HepG2 (cell line): ENCODE measurements at regions not wholly inside any gene's neighbourhood (a gene's known extent, or its start where the extent isn't known, plus 50 kb on each side); places are given as distances from the start of the nearest gene placed in this dataset.

Source experiments
- CSRNP1 ChIP-seq: sonication (generic); formaldehyde crosslinking; IDR thresholded peaks from 2 replicates; pipeline ENCODE4 v1.8.1; 2023; ENCODE audit warnings: mild to moderate bottlenecking, missing genetic modification reagents
- ETS1 ChIP-seq: sonication (generic); formaldehyde crosslinking; IDR thresholded peaks from 2 replicates; pipeline ENCODE4 v1.4.0; 2020; ENCODE audit warnings: missing genetic modification reagents
- GZF1 ChIP-seq: sonication (generic); formaldehyde crosslinking; IDR thresholded peaks from 2 replicates; pipeline ENCODE4 v1.5.1; 2020; ENCODE audit warnings: mild to moderate bottlenecking, missing genetic modification reagents
- HDAC1 ChIP-seq: sonication (generic); formaldehyde crosslinking; IDR thresholded peaks from 2 replicates; pipeline ENCODE4 v1.5.1; 2020; ENCODE audit warnings: mild to moderate bottlenecking, missing genetic modification reagents
- IRF2 ChIP-seq: IDR thresholded peaks from 2 replicates; pipeline ENCODE4 v1.6.1; 2018; ENCODE audit warnings: missing genetic modification reagents, missing compliant biosample characterization
- MATR3 ChIP-seq: sonication (generic); formaldehyde crosslinking; IDR thresholded peaks from 2 replicates; pipeline ENCODE4 v1.4.0; 2020; ENCODE audit warnings: missing genetic modification reagents
- MLLT10 ChIP-seq: sonication (generic); formaldehyde crosslinking; IDR thresholded peaks from 2 replicates; pipeline ENCODE4 v1.4.0; 2020; ENCODE audit warnings: missing genetic modification reagents
- MLX ChIP-seq: IDR thresholded peaks from 2 replicates; pipeline ENCODE4 v1.6.1; 2016
- NCOA2 ChIP-seq: sonication (generic); formaldehyde crosslinking; IDR thresholded peaks from 2 replicates; pipeline ENCODE4 v1.8.0; 2022; ENCODE audit warnings: inconsistent platforms
- NR3C1 ChIP-seq: sonication (generic); formaldehyde crosslinking; IDR thresholded peaks from 2 replicates; pipeline ENCODE4 v1.4.0; 2020; ENCODE audit warnings: missing genetic modification reagents
- SRF ChIP-seq: IDR thresholded peaks from 2 replicates; pipeline ENCODE4 v1.6.1; 2011; ENCODE audit warnings: mild to moderate bottlenecking, low read depth, low read length, moderate library complexity
- TRIM24 ChIP-seq: sonication (generic); formaldehyde crosslinking; IDR thresholded peaks from 2 replicates; pipeline ENCODE4 v1.8.0; 2022; ENCODE audit warnings: mild to moderate bottlenecking, missing genetic modification reagents
- YY1 ChIP-seq: IDR thresholded peaks from 2 replicates; pipeline ENCODE4 v1.6.1; 2011; ENCODE audit warnings: low read length, low read depth, moderate library complexity, mild to moderate bottlenecking; ENCODE audit not compliant: insufficient read depth, insufficient replicate concordance
- ZNF17 ChIP-seq: sonication (generic); formaldehyde crosslinking; IDR thresholded peaks from 2 replicates; pipeline ENCODE4 v1.5.0; 2020; ENCODE audit warnings: mild to moderate bottlenecking, missing genetic modification reagents
- ZNF564 ChIP-seq: sonication (generic); formaldehyde crosslinking; IDR thresholded peaks from 2 replicates; pipeline ENCODE4 v1.8.1; 2023; ENCODE audit warnings: mild to moderate bottlenecking, missing genetic modification reagents
- ZNF678 ChIP-seq: sonication (generic); formaldehyde crosslinking; IDR thresholded peaks from 2 replicates; pipeline ENCODE4 v1.4.0; 2020; ENCODE audit warnings: mild to moderate bottlenecking, missing genetic modification reagents
- ZSCAN5A ChIP-seq: sonication (generic); formaldehyde crosslinking; IDR thresholded peaks from 2 replicates; pipeline ENCODE4 v1.8.0; 2022; ENCODE audit warnings: mild to moderate bottlenecking, missing genetic modification reagents, borderline replicate concordance
- TF ChIP-seq, protein P1 (sequence below): sonication (generic); formaldehyde crosslinking; IDR thresholded peaks from 2 replicates; pipeline ENCODE4 v1.4.0; 2020; ENCODE audit warnings: missing genetic modification reagents
- TF ChIP-seq, protein P2 (sequence below): sonication (generic); formaldehyde crosslinking; IDR thresholded peaks from 2 replicates; pipeline ENCODE4 v1.8.0; 2022; ENCODE audit warnings: low read depth, missing genetic modification reagents

- peak; percentile 97 for TF ChIP-seq HDAC1
- TF ChIP-seq YY1, result peak; percentile 77
- peak; percentile 98 for TF ChIP-seq MLX
- TF ChIP-seq IRF2 (CRISPR knock-in tag), result peak; percentile 97
- TF ChIP-seq, protein P1, sequence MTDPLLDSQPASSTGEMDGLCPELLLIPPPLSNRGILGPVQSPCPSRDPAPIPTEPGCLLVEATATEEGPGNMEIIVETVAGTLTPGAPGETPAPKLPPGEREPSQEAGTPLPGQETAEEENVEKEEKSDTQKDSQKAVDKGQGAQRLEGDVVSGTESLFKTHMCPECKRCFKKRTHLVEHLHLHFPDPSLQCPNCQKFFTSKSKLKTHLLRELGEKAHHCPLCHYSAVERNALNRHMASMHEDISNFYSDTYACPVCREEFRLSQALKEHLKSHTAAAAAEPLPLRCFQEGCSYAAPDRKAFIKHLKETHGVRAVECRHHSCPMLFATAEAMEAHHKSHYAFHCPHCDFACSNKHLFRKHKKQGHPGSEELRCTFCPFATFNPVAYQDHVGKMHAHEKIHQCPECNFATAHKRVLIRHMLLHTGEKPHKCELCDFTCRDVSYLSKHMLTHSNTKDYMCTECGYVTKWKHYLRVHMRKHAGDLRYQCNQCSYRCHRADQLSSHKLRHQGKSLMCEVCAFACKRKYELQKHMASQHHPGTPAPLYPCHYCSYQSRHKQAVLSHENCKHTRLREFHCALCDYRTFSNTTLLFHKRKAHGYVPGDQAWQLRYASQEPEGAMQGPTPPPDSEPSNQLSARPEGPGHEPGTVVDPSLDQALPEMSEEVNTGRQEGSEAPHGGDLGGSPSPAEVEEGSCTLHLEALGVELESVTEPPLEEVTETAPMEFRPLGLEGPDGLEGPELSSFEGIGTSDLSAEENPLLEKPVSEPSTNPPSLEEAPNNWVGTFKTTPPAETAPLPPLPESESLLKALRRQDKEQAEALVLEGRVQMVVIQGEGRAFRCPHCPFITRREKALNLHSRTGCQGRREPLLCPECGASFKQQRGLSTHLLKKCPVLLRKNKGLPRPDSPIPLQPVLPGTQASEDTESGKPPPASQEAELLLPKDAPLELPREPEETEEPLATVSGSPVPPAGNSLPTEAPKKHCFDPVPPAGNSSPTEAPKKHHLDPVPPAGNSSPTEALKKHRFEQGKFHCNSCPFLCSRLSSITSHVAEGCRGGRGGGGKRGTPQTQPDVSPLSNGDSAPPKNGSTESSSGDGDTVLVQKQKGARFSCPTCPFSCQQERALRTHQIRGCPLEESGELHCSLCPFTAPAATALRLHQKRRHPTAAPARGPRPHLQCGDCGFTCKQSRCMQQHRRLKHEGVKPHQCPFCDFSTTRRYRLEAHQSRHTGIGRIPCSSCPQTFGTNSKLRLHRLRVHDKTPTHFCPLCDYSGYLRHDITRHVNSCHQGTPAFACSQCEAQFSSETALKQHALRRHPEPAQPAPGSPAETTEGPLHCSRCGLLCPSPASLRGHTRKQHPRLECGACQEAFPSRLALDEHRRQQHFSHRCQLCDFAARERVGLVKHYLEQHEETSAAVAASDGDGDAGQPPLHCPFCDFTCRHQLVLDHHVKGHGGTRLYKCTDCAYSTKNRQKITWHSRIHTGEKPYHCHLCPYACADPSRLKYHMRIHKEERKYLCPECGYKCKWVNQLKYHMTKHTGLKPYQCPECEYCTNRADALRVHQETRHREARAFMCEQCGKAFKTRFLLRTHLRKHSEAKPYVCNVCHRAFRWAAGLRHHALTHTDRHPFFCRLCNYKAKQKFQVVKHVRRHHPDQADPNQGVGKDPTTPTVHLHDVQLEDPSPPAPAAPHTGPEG (CRISPR knock-in tag), result 0 out of 2 replicates have a peak, but pooled peaks have one; percentile 54
- TF ChIP-seq SRF, result no peak
- TF ChIP-seq, protein P2, sequence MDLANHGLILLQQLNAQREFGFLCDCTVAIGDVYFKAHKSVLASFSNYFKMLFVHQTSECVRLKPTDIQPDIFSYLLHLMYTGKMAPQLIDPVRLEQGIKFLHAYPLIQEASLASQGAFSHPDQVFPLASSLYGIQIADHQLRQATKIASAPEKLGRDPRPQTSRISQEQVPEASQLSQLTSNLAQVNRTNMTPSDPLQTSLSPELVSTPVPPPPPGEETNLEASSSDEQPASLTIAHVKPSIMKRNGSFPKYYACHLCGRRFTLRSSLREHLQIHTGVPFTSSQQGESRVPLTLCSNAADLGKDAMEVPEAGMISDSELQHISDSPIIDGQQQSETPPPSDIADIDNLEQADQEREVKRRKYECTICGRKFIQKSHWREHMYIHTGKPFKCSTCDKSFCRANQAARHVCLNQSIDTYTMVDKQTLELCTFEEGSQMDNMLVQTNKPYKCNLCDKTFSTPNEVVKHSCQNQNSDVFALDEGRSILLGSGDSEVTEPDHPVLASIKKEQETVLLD, result no peak
- peak; percentile 72 for TF ChIP-seq CSRNP1 (CRISPR knock-in tag)
- no peak for TF ChIP-seq MLLT10
- peak; percentile 100 for TF ChIP-seq NCOA2 (CRISPR knock-in tag)
- no peak for TF ChIP-seq NR3C1 (CRISPR knock-in tag)
- 0 out of 2 replicates have a peak, but pooled peaks have one; percentile 48 for TF ChIP-seq ZNF564 (CRISPR knock-in tag)
- no peak for TF ChIP-seq GZF1 (CRISPR knock-in tag)
- peak; percentile 75; the same call in 1 of the 2 replicates for TF ChIP-seq ZSCAN5A (CRISPR knock-in tag)
- no peak for TF ChIP-seq MATR3 (CRISPR knock-in tag)
- TF ChIP-seq ETS1, result no peak
- TF ChIP-seq ZNF678, result no peak
- TF ChIP-seq ZNF17 (CRISPR knock-in tag), result no peak
- TF ChIP-seq TRIM24 (CRISPR knock-in tag), result peak; percentile 76; the same call in 1 of the 2 replicates
Observed at GRCh38 chr6:137353842-137354397, 134.7 kb upstream of the IFNGR1 start (continued).
